Pancreas (tissue), 10 donors: ENCODE measurements at regions not wholly inside any gene's neighbourhood (a gene's known extent, or its start where the extent isn't known, plus 50 kb on each side); places are given as distances from the start of the nearest gene placed in this dataset.
A peak's percentile ranks its signal among the peaks of the same experiment; 100 is the strongest.

Experiments
- ATAC-seq, 4 donors: fragments of 200-7000 bp; cut with Tn5 transposase; one replicate each; pipeline versions ENCODE4 v1.8.0 to v1.9.1; 2020; ENCODE audit warnings: mild to moderate bottlenecking in 4 of 4, moderate library complexity in 4 of 4
- DNase-seq, 6 donors: peaks; one replicate each; pipeline ENCODE4 v3.0.0-alpha.2; 2020
- FAIRE-seq: peaks from 2 replicates; lab custom pipeline; 2012; peaks lifted over from hg19 to GRCh38; lab: Jason Lieb, UNC
- H3K27ac ChIP-seq, 4 donors: fragments of 200-600 bp; sonication (generic); 1 replicate in 3 of 4; 2 replicates in 1 of 4; pipeline versions ENCODE4 v1.5.0 to v1.8.0; 2020
- H3K27me3 ChIP-seq, 4 donors: fragments of 200-600 bp; one replicate each; pipeline ENCODE4 v1.8.0; 2021
- H3K36me3 ChIP-seq, 3 donors: fragments of 200-600 bp; sonication (generic) in 1 of 3; one replicate each; pipeline versions ENCODE4 v1.5.0 to v1.8.0; 2020 to 2021
- H3K4me1 ChIP-seq, 3 donors: fragments of 200-600 bp; one replicate each; pipeline ENCODE4 v1.8.0; 2021
- H3K4me3 ChIP-seq, 4 donors: fragments of 200-600 bp; sonication (generic) in 2 of 4; one replicate each; pipeline versions ENCODE4 v1.5.0 to v1.8.0; 2020 to 2021
- H3K9me3 ChIP-seq, 4 donors: fragments of 200-600 bp; one replicate each; pipeline ENCODE4 v1.8.0; 2021
- CTCF ChIP-seq, 4 donors: fragments of 200-600 bp; sonication (generic) in 3 of 4; IDR thresholded peaks; one replicate each; pipeline versions ENCODE4 v1.5.0 to v1.8.0; 2021; ENCODE audit warnings: antibody characterized with exemption in 4 of 4
- WGBS, 2 donors: extraction: QIAGEN DNeasy Blood & Tissue Kit; methylation state at CpG; one replicate each; pipeline ENCODE4 v1.1.7; 2013; 5-methylcytosine and 5-hydroxymethylcytosine counted together
- intact Hi-C, 3 donors: fragments of 100-400 bp; cut with DNase I; formaldehyde crosslinking; loops; one replicate each; pipeline versions ENCODE4 v1.11.1 to v1.14.2; 2022
- donor health status: healthy with polysubstance abuse.
- donor health status: DM: no; HTN: no; CAD: no; lungs with moderate emphysema.
- donor health status: DM: no; HTN: no; CAD: no.
- donor health status: control.
- donor health status: control.
- donor health status: Bipolar disorder and iron deficiency.
- donor health status: DM: yes; HTN: yes; CAD: no.
- donor health status: DM: no; HTN: no; CAD: no.
- donor health status: DM: no; HTN: no; CAD: no.
- donor health status: DM: yes; HTN: yes; CAD: no.

- no peak for ATAC-seq
- Histone ChIP-seq H3K36me3 (no peaks in the 10 kb centered on the region), H3K27ac (no peak overlapping the region), H3K4me1 (no peaks in the 10 kb centered on the region), H3K27me3 (no peaks in the 10 kb centered on the region), H3K4me3 (no peak overlapping the region), H3K9me3 (no peaks in the 10 kb centered on the region)
- DNase-seq: no peak
- FAIRE-seq: no peak
- WGBS, 2 donors: 83 to 84% methylated on average over 2 of the region's 2 CpGs
- no peak for TF ChIP-seq CTCF (IDR thresholded peaks at IDR 0.05)
- intact Hi-C loops: loop anchor here in 2 of 3 donors (10.0 kb wide), 3 partner anchors 361 to 611 kb away; partner anchors contain the start of gene AGAP1 (in 1 of the 2)
Measured at GRCh38 chr2:235133837-235134236, 182.0 kb downstream of the SH3BP4 start.

- intact Hi-C loops: loop anchor here in 2 of 3 donors (10.0 kb wide), 3 partner anchors 360 to 610 kb away; partner anchors contain the start of gene AGAP1 (in 1 of the 2)
- H3K4me1 ChIP-seq: no peaks in the 10 kb centered on the region
- no peak overlapping the region for H3K27ac ChIP-seq
- no peak for TF ChIP-seq CTCF (IDR thresholded peaks at IDR 0.05)
- no peak for DNase-seq
- no peaks in the 10 kb centered on the region for H3K9me3 ChIP-seq
- H3K4me3 ChIP-seq: no peak overlapping the region
- H3K36me3 ChIP-seq: no peaks in the 10 kb centered on the region
- 73 to 81% methylated on average over 3 of the region's 3 CpGs for WGBS, 2 donors
- no peak for ATAC-seq
- FAIRE-seq: no peak
- no peaks in the 10 kb centered on the region for H3K27me3 ChIP-seq
Measured at GRCh38 chr2:235134420-235134819, 182.6 kb downstream of the SH3BP4 start.

GRCh38 chr2:235135195-235135965, 183.6 kb downstream of the SH3BP4 start:
- H3K9me3 ChIP-seq: no peaks in the 10 kb centered on the region
- no peak overlapping the region for H3K27ac ChIP-seq
- H3K4me1 ChIP-seq: no peaks in the 10 kb centered on the region
- TF ChIP-seq CTCF (IDR thresholded peaks at IDR 0.05): no peak
- no peak overlapping the region for H3K4me3 ChIP-seq
- FAIRE-seq (no peak), ATAC-seq (peak in 1 of 4 donors; percentile 8), DNase-seq (no peak)
- 79 to 87% methylated on average over 4 of the region's 4 CpGs for WGBS, 2 donors
- H3K36me3 ChIP-seq: no peaks in the 10 kb centered on the region
- intact Hi-C loops: loop anchor here in 2 of 3 donors (5.0 to 10.0 kb wide), 4 partner anchors 359 to 609 kb away; partner anchors contain the start of gene AGAP1 (in 1 of the 2)
- H3K27me3 ChIP-seq: no peaks in the 10 kb centered on the region

GRCh38 chr2:235135990-235136561, 184.3 kb downstream of the SH3BP4 start:
- H3K36me3 ChIP-seq: no peaks in the 10 kb centered on the region
- peak; percentile 70 to 78 (median 72) for TF ChIP-seq CTCF (IDR thresholded peaks at IDR 0.05)
- WGBS, 2 donors: 24 to 26% methylated on average over 19 of the region's 19 CpGs

More at GRCh38 chr2:235135990-235136561, 184.3 kb downstream of the SH3BP4 start:
- ATAC-seq (peak; percentile 90 to 99 (median 97)), DNase-seq (peak; percentile 70 to 89 (median 82)), FAIRE-seq (no peak)
- intact Hi-C loops: loop anchor here in 2 of 3 donors (5.0 to 10.0 kb wide), 4 partner anchors 359 to 609 kb away; partner anchors contain the start of gene AGAP1 (in 1 of the 2)
- H3K4me3 ChIP-seq: no peak overlapping the region
- H3K4me1 ChIP-seq: no peaks in the 10 kb centered on the region
- H3K27me3 ChIP-seq: no peaks in the 10 kb centered on the region
- H3K9me3 ChIP-seq: no peaks in the 10 kb centered on the region
- H3K27ac ChIP-seq: no peak overlapping the region
